ENCODE measurements at regions not wholly inside any gene's neighbourhood (a gene's known extent, or its start where the extent isn't known, plus 50 kb on each side); places are given as distances from the start of the nearest gene placed in this dataset.

GRCh38 chr2:53434466-53434865, 333.1 kb upstream of the CHAC2 start:
- 97 to 98% methylated on average over 1 of the region's 1 CpG for WGBS, 2 donors
- Histone ChIP-seq H3K27me3 (no peaks in the 10 kb centered on the region), H3K27ac (no peak overlapping the region), H3K9me3 (no peaks in the 10 kb centered on the region), H3K36me3 (no peaks in the 10 kb centered on the region), H3K4me3 (no peak overlapping the region), H3K4me1 (no peaks in the 10 kb centered on the region)
- no peak for TF ChIP-seq POLR2A (IDR thresholded peaks at IDR 0.05)
- no peak for TF ChIP-seq CTCF (IDR thresholded peaks at IDR 0.05)
- no peak for TF ChIP-seq EP300 (IDR thresholded peaks at IDR 0.05)
- no peak for TF ChIP-seq POLR2AphosphoS5 (IDR thresholded peaks at IDR 0.05)
- no peak for DNase-seq
- intact Hi-C loops (cut with DNase I): no loop called here

- H3K4me3 ChIP-seq: no peak overlapping the region
- H3K36me3 ChIP-seq: no peaks in the 10 kb centered on the region
- no peaks in the 10 kb centered on the region for H3K9me3 ChIP-seq
- H3K27ac ChIP-seq: no peak overlapping the region
- intact Hi-C loops (cut with DNase I): no loop called here
- H3K27me3 ChIP-seq: no peaks in the 10 kb centered on the region
- no peaks in the 10 kb centered on the region for H3K4me1 ChIP-seq
- no peak for TF ChIP-seq POLR2AphosphoS5 (IDR thresholded peaks at IDR 0.05)
- TF ChIP-seq CTCF (IDR thresholded peaks at IDR 0.05): no peak
- no peak for TF ChIP-seq POLR2A (IDR thresholded peaks at IDR 0.05)
- TF ChIP-seq EP300 (IDR thresholded peaks at IDR 0.05): no peak
- DNase-seq: no peak
- 72 to 84% methylated on average over 3 of the region's 3 CpGs for WGBS, 2 donors
Observed at GRCh38 chr2:53432936-53433335, 334.7 kb upstream of the CHAC2 start.

GRCh38 chr2:53429901-53430300, 337.7 kb upstream of the CHAC2 start:
- no peaks in the 10 kb centered on the region for H3K27me3 ChIP-seq
- no peak overlapping the region for H3K27ac ChIP-seq
- H3K36me3 ChIP-seq: no peaks in the 10 kb centered on the region
- no peak for DNase-seq
- TF ChIP-seq POLR2AphosphoS5 (IDR thresholded peaks at IDR 0.05): no peak
- TF ChIP-seq CTCF (IDR thresholded peaks at IDR 0.05): no peak
- TF ChIP-seq EP300 (IDR thresholded peaks at IDR 0.05): no peak
- TF ChIP-seq POLR2A (IDR thresholded peaks at IDR 0.05): no peak
- no peaks in the 10 kb centered on the region for H3K9me3 ChIP-seq
- 78 to 79% methylated on average over 2 of the region's 2 CpGs for WGBS, 2 donors
- intact Hi-C loops (cut with DNase I): loop anchor here (10.0 kb wide), 2 partner anchors 305 to 335 kb away; partner anchors contain the start of gene CHAC2
- no peaks in the 10 kb centered on the region for H3K4me1 ChIP-seq
- no peak overlapping the region for H3K4me3 ChIP-seq

- H3K36me3 ChIP-seq: no peaks in the 10 kb centered on the region
- H3K9me3 ChIP-seq: no peaks in the 10 kb centered on the region
- TF ChIP-seq CTCF (IDR thresholded peaks at IDR 0.05) (no peak), EP300 (IDR thresholded peaks at IDR 0.05) (no peak), POLR2AphosphoS5 (IDR thresholded peaks at IDR 0.05) (no peak), POLR2A (IDR thresholded peaks at IDR 0.05) (no peak)
- no peaks in the 10 kb centered on the region for H3K27me3 ChIP-seq
- 68 to 78% methylated on average over 3 of the region's 3 CpGs for WGBS, 2 donors
- no peaks in the 10 kb centered on the region for H3K4me1 ChIP-seq
- intact Hi-C loops (cut with DNase I): loop anchor here (10.0 kb wide), 2 partner anchors 310 to 340 kb away; partner anchors contain the start of gene CHAC2
- H3K27ac ChIP-seq: no peak overlapping the region
- no peak for DNase-seq
- no peak overlapping the region for H3K4me3 ChIP-seq
Observed at GRCh38 chr2:53424902-53425301, 342.7 kb upstream of the CHAC2 start.

- DNase-seq: no peak
- H3K27me3 ChIP-seq: no peaks in the 10 kb centered on the region
- H3K27ac ChIP-seq: no peak overlapping the region
- WGBS, 2 donors: 93% methylated on average over 3 of the region's 3 CpGs
- no peak for TF ChIP-seq CTCF (IDR thresholded peaks at IDR 0.05)
- no peak for TF ChIP-seq POLR2A (IDR thresholded peaks at IDR 0.05)
- H3K4me1 ChIP-seq: no peaks in the 10 kb centered on the region
- H3K4me3 ChIP-seq: no peak overlapping the region
- no peaks in the 10 kb centered on the region for H3K36me3 ChIP-seq
- intact Hi-C loops (cut with DNase I): loop anchor here (10.0 kb wide), 2 partner anchors 311 to 341 kb away; partner anchors contain the start of gene CHAC2
- no peaks in the 10 kb centered on the region for H3K9me3 ChIP-seq
Observed at GRCh38 chr2:53423465-53423864, 344.1 kb upstream of the CHAC2 start.

Data from sigmoid colon (tissue), 6 donors.